SKM-1 (cell line): ENCODE measurements at regions not wholly inside any gene's neighbourhood (a gene's known extent, or its start where the extent isn't known, plus 50 kb on each side); places are given as distances from the start of the nearest gene placed in this dataset.

Source experiments
- DNase-seq: peaks from one replicate; lab custom pipeline; 2025; ENCODE audit not compliant: unreplicated experiment; lab: John Stamatoyannopoulos, UW

DNA sequence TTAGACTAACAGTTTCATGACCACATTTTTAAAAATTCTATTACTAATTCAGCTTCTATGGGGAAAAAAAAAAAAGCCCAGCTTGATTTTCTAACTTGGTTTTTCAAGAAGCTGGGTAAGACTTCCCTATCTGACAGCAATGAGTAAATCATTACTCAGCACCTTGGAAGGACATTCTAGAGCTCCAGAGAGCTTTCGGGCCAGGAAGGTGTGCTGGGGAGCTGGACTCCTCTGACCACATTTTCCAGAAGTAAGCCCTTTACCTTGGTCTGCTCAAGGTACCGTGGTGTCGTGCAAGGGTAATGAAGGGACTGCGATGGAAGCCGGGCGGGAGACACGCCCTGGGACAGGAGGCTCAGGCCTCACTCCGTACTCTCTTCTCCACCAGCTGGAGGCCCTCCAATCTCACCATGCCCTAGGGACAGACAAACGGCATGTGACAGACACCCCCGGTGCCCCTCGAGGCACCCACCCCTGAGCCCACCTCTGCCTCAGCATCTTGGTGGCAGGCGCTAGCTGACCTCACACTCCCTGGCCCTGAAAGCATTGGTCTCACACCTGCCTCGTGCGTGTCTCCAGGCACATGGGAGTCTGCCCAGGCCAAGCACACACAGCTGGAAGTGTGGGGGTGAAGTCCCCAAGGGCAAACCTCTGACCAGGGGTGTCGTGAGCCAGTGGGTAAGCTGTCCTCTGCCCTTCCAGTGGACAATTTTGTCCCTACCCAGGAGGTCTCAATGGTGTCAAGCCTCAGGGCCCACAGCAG, 152.1 kb downstream of the OAT start:
- no peak for DNase-seq

DNA sequence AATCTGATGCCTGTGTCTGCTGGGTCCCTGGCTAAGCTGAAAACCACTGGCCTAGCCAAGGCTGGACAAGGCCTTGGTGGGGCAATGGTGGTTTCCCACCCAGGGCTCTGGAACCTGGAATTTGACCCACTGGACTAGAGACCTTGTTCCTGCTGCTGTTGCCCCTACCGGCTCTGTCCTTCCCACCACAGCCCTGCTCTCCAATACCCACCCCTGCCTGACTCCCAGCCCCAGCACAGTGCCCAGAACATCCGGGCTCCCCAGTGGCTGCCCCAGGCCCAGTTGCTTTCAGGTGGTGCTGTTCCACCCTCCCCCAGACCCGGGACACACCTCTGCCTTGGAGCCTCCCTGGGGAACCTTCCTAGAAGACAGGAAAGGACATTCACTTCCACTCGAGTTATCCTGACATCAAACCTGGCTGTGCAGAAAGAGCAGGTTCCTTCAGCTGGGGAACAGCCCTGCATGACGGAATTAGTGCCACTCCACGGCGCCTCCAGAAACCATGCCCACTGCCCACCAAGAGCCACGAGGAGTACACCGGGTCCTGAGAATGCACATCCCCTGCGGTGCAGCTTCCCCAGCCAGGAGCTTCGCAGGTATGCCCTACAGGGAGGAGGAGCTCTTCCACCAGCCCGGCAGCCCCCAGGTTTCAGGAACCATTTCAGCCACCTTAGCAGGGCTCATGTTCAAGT, 152.8 kb downstream of the OAT start:
- DNase-seq: no peak

DNA sequence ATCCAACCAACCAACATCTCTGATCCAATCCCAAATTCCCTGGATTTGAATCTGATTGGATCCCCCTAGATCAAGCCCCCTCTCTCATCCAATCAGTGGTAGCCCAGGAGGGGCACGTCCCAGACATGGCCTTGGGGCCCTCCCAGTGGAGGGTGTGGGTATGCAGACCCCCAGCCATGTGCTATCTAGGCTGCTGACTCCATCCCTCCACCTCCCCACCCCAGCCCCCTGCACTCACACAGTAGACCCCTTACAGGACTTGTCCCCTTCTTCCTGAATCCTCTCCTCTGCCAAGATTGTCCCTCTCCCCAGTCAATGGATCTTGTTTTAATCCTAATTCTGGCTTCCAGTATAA, 153.4 kb downstream of the OAT start:
- no peak for DNase-seq

DNA sequence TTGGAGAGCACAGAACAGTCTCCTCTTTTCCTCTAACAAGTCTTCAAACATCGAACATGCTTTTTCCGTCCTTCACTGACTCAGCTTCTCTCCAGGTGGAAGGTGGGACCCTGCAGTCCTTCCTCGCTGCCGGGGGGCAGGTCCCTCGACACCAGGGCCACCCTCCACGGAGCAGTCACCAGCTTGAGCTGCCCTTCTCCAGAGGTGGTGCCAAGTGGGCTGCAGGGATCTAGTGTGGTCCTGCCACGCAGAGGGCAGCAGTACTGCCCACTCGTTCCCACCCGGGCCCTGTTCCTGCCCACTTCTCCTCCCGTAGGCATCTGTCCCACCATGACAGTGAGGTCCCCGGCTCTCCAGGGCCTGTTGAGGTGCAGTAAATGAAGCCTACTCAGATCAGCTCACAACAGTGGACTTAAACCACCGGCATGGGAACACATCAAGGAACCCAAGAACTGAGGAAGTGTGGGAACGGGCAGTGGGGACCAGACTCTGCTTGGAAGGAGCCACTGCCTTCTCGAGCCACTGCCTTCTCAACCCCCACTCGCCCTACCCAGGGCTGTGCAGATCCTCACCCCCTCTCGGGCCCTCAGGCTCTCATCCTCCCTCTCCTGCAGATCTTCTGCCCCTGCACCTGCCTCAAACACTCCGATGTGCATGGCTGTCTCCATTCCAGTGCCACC, 153.9 kb downstream of the OAT start:
- DNase-seq: no peak

DNA sequence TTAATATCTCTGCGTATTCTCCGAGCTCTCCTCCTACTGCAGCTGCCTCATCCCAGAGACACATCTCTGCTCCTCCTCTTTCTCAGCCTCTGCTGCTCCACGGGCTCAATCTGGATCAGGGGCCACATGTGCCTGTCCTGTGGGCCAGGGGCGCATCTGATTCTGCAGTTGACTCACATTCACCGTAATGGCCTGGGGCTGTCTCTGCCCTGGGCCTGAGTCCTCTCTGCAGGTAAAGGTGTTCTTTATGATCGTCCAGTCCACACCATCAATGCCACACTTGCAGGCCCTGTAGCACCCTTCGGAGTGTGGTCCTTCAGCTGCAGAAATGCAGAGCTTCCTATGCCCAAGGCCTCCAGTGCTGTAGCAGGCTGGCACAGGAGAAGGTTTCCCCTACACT, 154.5 kb downstream of the OAT start:
- no peak for DNase-seq

DNA sequence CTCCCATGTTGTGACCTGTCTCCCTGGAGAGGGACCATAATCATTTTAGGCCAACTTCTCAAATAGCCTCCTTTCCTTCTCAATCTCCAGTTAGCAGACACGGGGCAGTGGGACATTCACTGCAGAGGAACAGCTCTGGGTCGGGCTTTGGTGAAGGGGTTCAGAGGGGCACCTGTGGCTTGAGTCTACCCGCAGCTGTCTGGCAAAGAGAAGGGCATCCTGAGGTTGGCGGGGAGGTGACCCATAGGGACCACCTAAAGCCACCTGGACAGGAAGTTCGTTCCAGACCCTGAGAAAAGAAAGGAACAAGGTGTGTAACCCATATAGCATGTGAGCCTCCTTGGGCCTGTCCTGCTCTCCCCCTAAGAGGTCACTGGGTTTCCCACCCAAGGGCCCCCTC, 155.0 kb downstream of the OAT start:
- no peak for DNase-seq

DNA sequence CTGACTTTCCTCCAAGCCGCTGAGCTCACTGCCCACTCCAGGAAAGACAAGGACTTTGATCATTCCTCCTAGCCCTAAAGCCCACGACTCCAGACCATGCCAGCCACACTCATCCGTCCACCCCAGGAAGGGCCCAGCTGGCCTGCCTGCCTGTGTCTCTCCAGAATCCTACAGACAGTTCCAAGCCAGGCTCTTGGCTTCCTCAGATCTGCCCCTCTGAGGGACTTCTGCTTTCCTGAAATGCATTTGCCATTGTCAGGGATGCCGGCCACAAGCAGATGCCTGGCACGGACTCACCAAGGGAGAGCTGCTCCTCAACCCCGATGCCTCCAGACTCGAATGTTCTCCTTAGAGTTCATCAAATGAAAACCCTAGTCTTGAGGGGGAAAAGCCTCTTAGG, 155.8 kb downstream of the OAT start:
- no peak for DNase-seq

DNA sequence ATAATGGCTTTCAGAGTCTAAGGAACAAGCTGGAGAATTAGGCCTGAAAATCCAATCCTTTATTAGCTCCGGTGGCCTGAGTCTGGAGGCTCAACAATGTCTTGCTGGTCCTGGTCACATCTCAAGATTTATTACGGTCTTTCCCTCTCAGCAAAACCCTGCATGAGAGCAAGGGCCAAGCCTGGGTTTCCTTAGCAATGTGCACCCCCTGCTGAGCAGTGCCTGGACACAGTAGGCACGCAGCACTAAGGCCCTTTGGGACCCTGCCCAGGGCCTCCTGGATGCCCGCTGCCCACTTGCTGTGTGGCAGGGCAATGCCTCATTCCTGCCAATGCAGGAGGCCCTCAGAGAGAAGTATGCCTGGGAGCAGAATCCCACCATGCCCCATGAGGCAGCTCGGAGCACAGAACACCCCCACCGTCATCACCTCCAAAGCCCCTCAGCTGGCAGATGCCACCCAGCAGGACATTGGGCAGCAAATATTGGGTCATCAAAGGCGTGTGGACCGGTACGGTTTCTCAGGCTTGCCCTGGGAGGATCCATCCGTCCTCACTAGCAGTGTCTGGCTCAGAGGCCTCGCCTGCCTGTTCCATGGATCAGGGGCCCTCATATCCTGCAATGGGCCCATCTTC, 156.4 kb downstream of the OAT start:
- no peak for DNase-seq

DNA sequence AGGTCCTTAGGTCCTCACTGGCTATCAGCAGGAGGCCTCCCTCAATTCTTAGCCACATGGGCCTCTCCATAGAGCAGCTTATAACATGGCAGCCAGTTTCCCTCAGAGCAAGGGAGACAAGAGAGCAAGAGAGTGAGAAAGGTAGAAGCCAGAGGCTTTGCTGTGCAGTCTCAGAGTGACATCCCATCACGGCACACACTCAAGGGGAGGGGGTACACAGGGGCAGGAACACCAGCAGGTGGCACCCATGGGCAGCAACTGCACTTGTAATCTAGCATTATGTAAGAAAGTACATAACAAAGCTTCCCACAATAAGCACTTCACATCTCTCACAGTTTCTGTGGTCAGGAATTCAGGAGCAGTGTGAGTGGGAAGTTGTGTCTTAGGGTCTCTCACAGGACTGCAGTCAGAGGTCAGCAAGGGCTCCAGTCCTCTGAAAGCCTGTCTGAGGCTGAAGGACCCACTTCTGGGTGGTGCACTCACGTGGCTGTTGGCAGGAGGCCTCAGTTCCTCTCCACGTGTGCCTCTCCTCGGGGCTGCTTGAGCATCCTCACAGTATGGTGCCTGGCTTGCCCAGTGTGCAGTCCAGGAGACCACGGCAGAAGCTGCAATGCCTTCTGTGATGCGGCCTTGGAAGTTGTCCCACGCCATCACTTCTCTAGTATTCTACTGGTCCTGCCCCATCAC, 159.4 kb downstream of the OAT start:
- no peak for DNase-seq

DNA sequence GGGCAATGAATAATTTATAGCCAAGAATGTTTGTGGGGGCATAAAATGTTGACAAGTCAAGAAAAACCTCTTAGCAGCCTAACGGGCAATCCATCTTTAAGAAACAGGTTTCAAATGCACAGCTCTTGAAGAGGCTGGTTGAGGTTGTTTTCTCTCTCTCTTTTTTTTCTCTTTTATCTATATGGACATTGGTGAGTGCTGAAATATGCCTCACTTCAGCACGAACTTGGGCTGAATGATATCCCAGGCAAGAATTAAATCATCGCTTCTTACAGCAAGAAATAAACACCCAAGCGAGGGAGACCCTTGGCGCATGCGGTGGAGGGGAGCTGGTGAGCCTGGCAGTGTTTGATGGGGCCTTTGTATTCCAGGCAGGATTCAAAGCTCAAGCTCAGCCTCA, 160.9 kb downstream of the OAT start:
- no peak for DNase-seq

DNA sequence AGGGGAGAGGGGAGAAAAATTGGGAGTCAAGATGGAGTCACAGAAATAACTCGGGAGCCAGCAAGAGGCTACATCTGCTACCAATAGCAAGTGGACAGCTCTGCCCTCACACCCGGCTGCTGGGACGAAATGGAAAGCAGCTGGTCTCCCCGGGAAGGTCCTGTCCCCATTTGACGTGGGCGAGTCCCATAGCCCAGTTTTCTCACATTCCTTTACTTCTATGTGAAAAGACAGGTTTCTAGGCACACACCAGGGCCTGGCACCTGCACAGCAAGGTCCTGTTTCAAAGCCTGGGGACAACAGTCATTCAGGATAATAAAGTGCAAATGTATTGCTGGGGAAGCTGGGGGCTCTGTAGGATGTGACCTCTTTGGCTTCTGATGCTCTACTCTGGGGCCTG, 162.6 kb downstream of the OAT start:
- DNase-seq: no peak

DNA sequence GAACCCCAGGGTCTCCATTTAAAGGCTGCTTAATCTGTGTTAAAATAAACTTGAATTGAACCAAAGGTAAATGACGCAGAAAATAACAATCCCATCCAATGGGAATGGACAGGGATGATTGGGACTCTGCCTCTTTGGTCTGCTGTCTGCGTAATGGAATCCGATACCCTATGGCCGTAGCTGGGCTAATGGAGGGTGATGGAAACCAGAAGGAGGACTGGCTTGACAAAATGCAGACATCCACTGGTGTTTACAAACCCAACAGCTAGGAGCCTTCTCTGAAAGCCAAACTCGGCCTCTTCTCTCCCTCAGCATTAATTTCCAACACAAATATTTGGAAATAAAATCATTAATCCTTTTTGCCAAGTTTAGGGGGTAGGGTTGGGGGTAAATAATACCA, 162.2 kb upstream of the CHST15 start:
- no peak for DNase-seq

DNA sequence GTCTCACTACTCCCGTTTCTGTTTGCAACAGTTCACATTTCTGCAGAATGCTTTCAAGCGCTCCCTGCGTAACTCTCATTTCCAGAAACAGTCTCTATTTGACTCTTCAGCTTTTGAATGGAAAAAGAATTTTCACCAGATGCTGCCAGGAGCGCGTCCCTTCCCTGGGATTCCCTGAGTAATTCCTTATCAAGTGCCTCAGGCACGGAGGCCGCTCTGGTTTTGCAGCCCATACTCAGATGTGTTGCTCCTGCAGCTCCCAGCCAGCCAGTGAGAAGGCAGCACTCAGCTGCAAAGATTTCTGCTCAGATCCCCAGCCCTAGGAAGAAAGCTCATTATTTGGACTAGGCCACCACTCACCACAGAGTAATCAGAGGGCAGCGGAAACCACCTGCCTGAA, 161.1 kb upstream of the CHST15 start:
- DNase-seq: no peak

DNA sequence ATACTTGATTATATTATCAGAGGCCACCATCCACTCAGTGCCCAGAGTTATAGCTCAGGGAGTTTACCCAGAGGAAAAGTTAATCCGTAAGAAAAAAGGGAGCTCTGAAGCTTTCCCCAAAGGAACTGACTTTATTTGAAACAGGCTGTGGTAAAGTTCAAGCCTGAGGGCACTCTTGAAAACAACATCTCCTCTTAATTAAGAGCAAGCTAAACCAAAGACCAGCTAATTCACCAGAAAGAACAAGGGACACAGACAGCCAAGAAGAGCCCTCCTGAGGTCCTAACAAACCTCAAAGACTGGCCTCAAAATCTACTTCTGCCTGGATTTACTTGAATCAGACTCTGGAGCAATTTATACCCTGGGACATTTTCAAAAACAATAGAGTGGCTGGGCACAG, 159.6 kb upstream of the CHST15 start:
- no peak for DNase-seq

DNA sequence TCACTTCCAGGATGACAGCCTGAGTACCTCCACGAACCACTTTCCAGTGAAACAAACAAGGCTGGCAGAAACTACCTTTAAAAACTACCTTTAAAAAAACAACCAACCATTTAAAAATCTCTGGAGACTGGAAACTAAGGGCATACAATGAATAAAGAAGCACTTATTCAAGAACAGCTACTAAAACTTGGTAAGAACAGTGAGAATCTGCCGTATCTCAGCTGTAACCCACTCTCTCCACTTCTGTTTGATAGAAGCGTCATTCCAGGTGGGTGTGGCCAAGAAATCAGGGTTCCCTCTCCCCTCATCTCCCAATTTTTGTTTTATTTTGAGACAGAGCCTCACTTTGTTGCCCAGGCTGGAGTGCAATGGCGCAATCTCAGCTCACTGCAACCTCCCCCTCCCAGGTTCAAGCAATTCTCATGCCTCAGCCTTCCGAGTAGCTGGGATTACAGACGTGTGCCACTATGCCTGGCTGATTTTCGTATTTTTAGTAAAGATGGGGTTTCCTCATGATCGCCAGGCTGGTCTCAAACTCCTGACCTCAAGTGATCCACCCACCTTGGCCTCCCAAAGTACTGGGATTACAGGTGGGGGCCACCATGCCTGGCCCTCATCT, 158.8 kb upstream of the CHST15 start:
- DNase-seq: no peak

DNA sequence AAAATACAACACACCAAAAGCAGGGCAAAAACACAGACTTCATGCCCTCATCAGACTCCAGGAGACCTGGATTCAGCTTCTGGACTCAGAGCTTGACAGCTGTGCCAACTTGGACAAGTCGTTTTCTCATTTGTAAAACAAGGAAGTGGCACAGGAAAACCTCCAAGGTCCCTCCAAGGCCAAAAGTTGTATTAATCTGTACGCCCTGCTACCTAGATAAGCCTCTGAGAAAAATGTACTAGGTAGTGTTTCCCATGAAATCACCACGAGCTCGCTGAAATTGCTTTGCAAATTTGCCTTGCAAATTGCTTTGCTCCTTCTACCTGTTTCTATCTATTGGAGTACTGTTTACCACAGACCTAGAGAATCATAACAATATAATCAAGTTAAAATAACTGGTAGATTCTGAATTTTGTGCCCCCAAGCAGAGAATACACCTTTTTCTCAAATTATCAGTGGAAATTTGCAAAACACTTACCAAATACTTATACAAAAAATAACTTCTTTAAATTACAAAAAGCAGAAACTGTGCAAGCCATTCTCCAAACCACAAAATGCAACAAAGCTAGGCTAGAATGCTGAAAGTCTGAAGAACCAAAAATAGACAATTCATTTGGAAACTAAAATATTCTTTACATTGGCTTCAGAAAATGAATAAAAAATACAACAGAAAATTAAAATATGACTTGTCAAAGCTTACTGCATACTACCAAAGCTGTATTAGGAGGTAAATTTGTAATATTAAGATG, 158.1 kb upstream of the CHST15 start:
- DNase-seq: no peak

DNA sequence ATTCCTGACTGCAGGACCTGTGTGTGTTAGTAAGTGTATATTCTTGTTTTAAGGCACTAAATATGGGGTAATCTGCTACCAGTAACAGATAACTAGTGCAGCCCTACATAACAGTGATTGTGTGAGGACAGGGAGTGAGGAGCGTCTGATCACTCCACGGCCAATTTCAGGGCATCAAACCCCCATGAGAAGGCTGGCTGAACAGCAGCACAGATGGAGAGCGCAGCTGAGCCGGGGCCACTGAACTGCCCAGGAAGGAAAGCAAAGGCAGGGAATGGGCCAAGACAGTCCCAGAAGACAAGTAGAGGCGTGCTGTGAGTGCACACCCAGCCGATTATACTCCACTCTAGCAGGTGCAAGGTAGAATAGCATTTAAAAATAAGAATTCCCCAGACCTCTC, 157.1 kb upstream of the CHST15 start:
- DNase-seq: no peak

DNA sequence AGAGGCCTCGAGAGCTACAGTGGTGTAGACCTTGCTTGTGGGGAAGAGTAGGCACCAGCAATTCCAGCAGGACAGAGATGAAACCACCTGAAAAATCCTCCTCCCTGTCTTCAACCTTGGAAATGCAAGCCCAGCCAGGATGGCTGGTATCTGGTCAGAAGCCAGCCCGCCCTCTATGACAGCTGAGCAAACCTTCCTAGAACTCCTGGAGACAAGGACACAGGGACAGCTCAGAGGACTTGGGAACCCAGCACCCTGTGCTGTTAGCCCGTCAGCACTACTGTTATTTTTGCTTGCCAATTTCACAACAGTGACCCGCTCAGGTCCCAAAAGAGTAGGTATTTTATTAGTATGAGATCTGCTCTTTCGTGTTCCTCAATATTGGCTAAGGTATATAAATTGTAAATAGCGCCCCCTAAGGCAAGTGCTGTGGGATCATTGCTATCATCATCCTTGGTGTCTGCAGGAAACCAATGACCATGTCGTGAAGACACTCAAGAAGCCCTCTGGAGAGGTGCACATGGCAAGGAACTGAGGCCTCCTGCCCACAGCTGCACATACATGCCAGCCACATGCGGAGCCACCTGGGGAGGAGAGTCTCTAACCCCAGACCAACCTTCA, 156.5 kb upstream of the CHST15 start:
- DNase-seq: no peak

DNA sequence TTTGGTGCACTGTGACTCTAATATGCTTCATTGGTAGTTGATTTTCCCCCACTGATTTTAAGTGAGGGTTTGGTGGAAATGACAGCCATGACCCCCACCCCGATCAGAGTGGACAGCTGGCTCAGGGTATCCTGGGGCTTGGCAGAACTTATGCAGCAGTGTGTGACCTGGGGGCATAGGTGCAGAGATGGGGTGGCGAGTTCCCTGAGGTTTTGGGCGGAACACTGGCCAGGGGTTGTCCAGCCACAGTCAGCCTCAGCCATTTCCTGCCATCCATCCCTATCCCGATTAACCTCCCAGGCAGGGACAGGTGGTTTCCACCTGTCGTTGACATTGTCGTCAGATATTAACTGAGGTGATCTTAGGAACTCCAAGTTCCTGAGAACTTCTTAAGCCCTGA, 155.8 kb upstream of the CHST15 start:
- DNase-seq: no peak
